GM12875 (cell line): ENCODE measurements at regions not wholly inside any gene's neighbourhood (a gene's known extent, or its start where the extent isn't known, plus 50 kb on each side); places are given as distances from the start of the nearest gene placed in this dataset.

Source experiments
- H3K4me3 ChIP-seq: one replicate; pipeline ENCODE4 v1.5.1; 2011; ENCODE audit warnings: low read depth, low read length, control low read depth
- CTCF ChIP-seq: IDR thresholded peaks from 2 replicates; pipeline ENCODE4 v1.5.1; 2011; ENCODE audit warnings: low read depth, mild to moderate bottlenecking, control low read depth, inconsistent platforms, low read length, moderate library complexity, borderline replicate concordance; ENCODE audit not compliant: insufficient read depth

- TF ChIP-seq CTCF, result no peak
- no peak overlapping the region for H3K4me3 ChIP-seq
These were observed 198.8 kb upstream of the TGFBR2 start for GRCh38 chr3:30407651-30408050.

GRCh38 chr3:30408105-30408557, 198.3 kb upstream of the TGFBR2 start:
- TF ChIP-seq CTCF, result no peak
- no peak overlapping the region for H3K4me3 ChIP-seq

GRCh38 chr3:30418443-30418842, 188.0 kb upstream of the TGFBR2 start:
- no peak overlapping the region for H3K4me3 ChIP-seq
- TF ChIP-seq CTCF, result no peak

- H3K4me3 ChIP-seq, result no peak overlapping the region
- TF ChIP-seq CTCF, result no peak
These were observed 185.1 kb upstream of the TGFBR2 start for GRCh38 chr3:30421266-30421665.

GRCh38 chr3:30426293-30426993, 180.0 kb upstream of the TGFBR2 start:
- no peak overlapping the region for H3K4me3 ChIP-seq
- TF ChIP-seq CTCF, result no peak

- TF ChIP-seq CTCF, result no peak
- no peak overlapping the region for H3K4me3 ChIP-seq
These were observed 178.2 kb upstream of the TGFBR2 start for GRCh38 chr3:30428251-30428650.

GRCh38 chr3:30435861-30436331, 170.5 kb upstream of the TGFBR2 start:
- TF ChIP-seq CTCF, result no peak
- H3K4me3 ChIP-seq, result no peak overlapping the region
